ENCODE measurements at regions not wholly inside any gene's neighbourhood (a gene's known extent, or its start where the extent isn't known, plus 50 kb on each side); places are given as distances from the start of the nearest gene placed in this dataset.

- no peaks in the 10 kb centered on the region for H3K79me2 ChIP-seq (ENCODE audit: insufficient read depth, low read length)
- no peaks in the 10 kb centered on the region for H3K4me1 ChIP-seq (ENCODE audit: insufficient read depth, low read length)
- no peak overlapping the region for H3K4me3 Mint-ChIP-seq (ENCODE audit: unreplicated experiment)
- no peak overlapping the region for H3K27ac Mint-ChIP-seq (ENCODE audit: unreplicated experiment)
- no peak overlapping the region for H3K4me2 ChIP-seq (ENCODE audit: low read length)
- H3K36me3 Mint-ChIP-seq (ENCODE audit: low read depth, unreplicated experiment) = no peaks in the 10 kb centered on the region
- H3K4me3 ChIP-seq (ENCODE audit: insufficient read depth, low read depth, low read length) = no peak overlapping the region
- no peak for FAIRE-seq
- no peaks in the 10 kb centered on the region for H4K20me1 ChIP-seq (ENCODE audit: insufficient read depth, low read length)
- peaks cover 6% of the 10 kb centered on the region for H3K27me3 Mint-ChIP-seq (ENCODE audit: low read depth, unreplicated experiment)
- H3K9me3 ChIP-seq (ENCODE audit: insufficient read depth, low read depth, low read length) = peaks cover 2% of the 10 kb centered on the region
- no peak for TF ChIP-seq EZH2 (IDR thresholded peaks at IDR 0.05; ENCODE audit: insufficient read depth, low read length)
- TF ChIP-seq, protein P1, sequence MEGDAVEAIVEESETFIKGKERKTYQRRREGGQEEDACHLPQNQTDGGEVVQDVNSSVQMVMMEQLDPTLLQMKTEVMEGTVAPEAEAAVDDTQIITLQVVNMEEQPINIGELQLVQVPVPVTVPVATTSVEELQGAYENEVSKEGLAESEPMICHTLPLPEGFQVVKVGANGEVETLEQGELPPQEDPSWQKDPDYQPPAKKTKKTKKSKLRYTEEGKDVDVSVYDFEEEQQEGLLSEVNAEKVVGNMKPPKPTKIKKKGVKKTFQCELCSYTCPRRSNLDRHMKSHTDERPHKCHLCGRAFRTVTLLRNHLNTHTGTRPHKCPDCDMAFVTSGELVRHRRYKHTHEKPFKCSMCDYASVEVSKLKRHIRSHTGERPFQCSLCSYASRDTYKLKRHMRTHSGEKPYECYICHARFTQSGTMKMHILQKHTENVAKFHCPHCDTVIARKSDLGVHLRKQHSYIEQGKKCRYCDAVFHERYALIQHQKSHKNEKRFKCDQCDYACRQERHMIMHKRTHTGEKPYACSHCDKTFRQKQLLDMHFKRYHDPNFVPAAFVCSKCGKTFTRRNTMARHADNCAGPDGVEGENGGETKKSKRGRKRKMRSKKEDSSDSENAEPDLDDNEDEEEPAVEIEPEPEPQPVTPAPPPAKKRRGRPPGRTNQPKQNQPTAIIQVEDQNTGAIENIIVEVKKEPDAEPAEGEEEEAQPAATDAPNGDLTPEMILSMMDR (IDR thresholded peaks at IDR 0.05; ENCODE audit: insufficient read depth, low read depth, low read length) = no peak
- no peaks in the 10 kb centered on the region for H3K36me3 ChIP-seq (ENCODE audit: insufficient read depth, low read length)
- H2AFZ ChIP-seq (ENCODE audit: low read depth, low read length) = no peak overlapping the region
- H3K9ac ChIP-seq (ENCODE audit: low read length) = no peak overlapping the region
- no peak for DNase-seq (ENCODE audit: low read depth)
- no peak overlapping the region for H3K27ac ChIP-seq (ENCODE audit: low read depth, low read length)
- peaks cover 3% of the 10 kb centered on the region for H3K4me1 Mint-ChIP-seq (ENCODE audit: low read depth, unreplicated experiment)
- H3K9me3 Mint-ChIP-seq (ENCODE audit: unreplicated experiment) = no peaks in the 10 kb centered on the region
- H3K27me3 ChIP-seq (ENCODE audit: insufficient read depth, low read length) = no peaks in the 10 kb centered on the region
Measured at GRCh38 chr7:25677595-25677994, 449.3 kb upstream of the NPVF start.

- Histone ChIP-seq H3K79me2 (ENCODE audit: insufficient read depth, low read length) (no peaks in the 10 kb centered on the region), H3K4me3 (ENCODE audit: insufficient read depth, low read depth, low read length) (no peak overlapping the region), H3K36me3 (ENCODE audit: insufficient read depth, low read length) (no peaks in the 10 kb centered on the region), H3K4me1 (ENCODE audit: insufficient read depth, low read length) (no peaks in the 10 kb centered on the region), H3K4me2 (ENCODE audit: low read length) (no peak overlapping the region), H3K9ac (ENCODE audit: low read length) (no peak overlapping the region), H2AFZ (ENCODE audit: low read depth, low read length) (no peak overlapping the region), H3K27ac (ENCODE audit: low read depth, low read length) (no peak overlapping the region), H3K9me3 (ENCODE audit: insufficient read depth, low read depth, low read length) (peaks cover 2% of the 10 kb centered on the region), H3K27me3 (ENCODE audit: insufficient read depth, low read length) (no peaks in the 10 kb centered on the region), H4K20me1 (ENCODE audit: insufficient read depth, low read length) (no peaks in the 10 kb centered on the region)
- DNase-seq (ENCODE audit: low read depth) = no peak
- H3K36me3 Mint-ChIP-seq (ENCODE audit: low read depth, unreplicated experiment) = no peaks in the 10 kb centered on the region
- H3K27me3 Mint-ChIP-seq (ENCODE audit: low read depth, unreplicated experiment) = peaks cover 6% of the 10 kb centered on the region
- no peaks in the 10 kb centered on the region for H3K9me3 Mint-ChIP-seq (ENCODE audit: unreplicated experiment)
- H3K27ac Mint-ChIP-seq (ENCODE audit: unreplicated experiment) = peak overlapping the region; percentile 24
- H3K4me1 Mint-ChIP-seq (ENCODE audit: low read depth, unreplicated experiment) = peaks cover 3% of the 10 kb centered on the region
- FAIRE-seq = no peak
- H3K4me3 Mint-ChIP-seq (ENCODE audit: unreplicated experiment) = no peak overlapping the region
- TF ChIP-seq, protein P1 (IDR thresholded peaks at IDR 0.05; ENCODE audit: insufficient read depth, low read depth, low read length) = no peak
- TF ChIP-seq EZH2 (IDR thresholded peaks at IDR 0.05; ENCODE audit: insufficient read depth, low read length) = no peak
Measured at GRCh38 chr7:25678215-25678614, 449.9 kb upstream of the NPVF start.

GRCh38 chr7:25680636-25681035 is 452.4 kb upstream of the NPVF start:
- no peaks in the 10 kb centered on the region for H3K9me3 Mint-ChIP-seq (ENCODE audit: unreplicated experiment)
- H3K4me1 Mint-ChIP-seq (ENCODE audit: low read depth, unreplicated experiment) = peaks cover 3% of the 10 kb centered on the region

More at GRCh38 chr7:25680636-25681035, 452.4 kb upstream of the NPVF start:
- H3K79me2 ChIP-seq (ENCODE audit: insufficient read depth, low read length) = no peaks in the 10 kb centered on the region
- no peak overlapping the region for H3K4me2 ChIP-seq (ENCODE audit: low read length)
- FAIRE-seq = no peak
- H3K27ac ChIP-seq (ENCODE audit: low read depth, low read length) = no peak overlapping the region
- H2AFZ ChIP-seq (ENCODE audit: low read depth, low read length) = no peak overlapping the region
- H4K20me1 ChIP-seq (ENCODE audit: insufficient read depth, low read length) = no peaks in the 10 kb centered on the region
- DNase-seq (ENCODE audit: low read depth) = no peak
- no peaks in the 10 kb centered on the region for H3K4me1 ChIP-seq (ENCODE audit: insufficient read depth, low read length)
- no peak for TF ChIP-seq EZH2 (IDR thresholded peaks at IDR 0.05; ENCODE audit: insufficient read depth, low read length)
- TF ChIP-seq, protein P1 (IDR thresholded peaks at IDR 0.05; ENCODE audit: insufficient read depth, low read depth, low read length) = no peak
- Mint-ChIP-seq H3K27me3 (ENCODE audit: low read depth, unreplicated experiment) (peaks cover 15% of the 10 kb centered on the region), H3K36me3 (ENCODE audit: low read depth, unreplicated experiment) (no peaks in the 10 kb centered on the region), H3K27ac (ENCODE audit: unreplicated experiment) (no peak overlapping the region), H3K4me3 (ENCODE audit: unreplicated experiment) (no peak overlapping the region)
- peaks cover 2% of the 10 kb centered on the region for H3K9me3 ChIP-seq (ENCODE audit: insufficient read depth, low read depth, low read length)
- H3K4me3 ChIP-seq (ENCODE audit: insufficient read depth, low read depth, low read length) = no peak overlapping the region
- H3K27me3 ChIP-seq (ENCODE audit: insufficient read depth, low read length) = no peaks in the 10 kb centered on the region
- H3K9ac ChIP-seq (ENCODE audit: low read length) = no peak overlapping the region
- no peaks in the 10 kb centered on the region for H3K36me3 ChIP-seq (ENCODE audit: insufficient read depth, low read length)

All from astrocyte (in vitro differentiated cells and primary cell).